Spleen (tissue), 11 donors: ENCODE measurements at regions not wholly inside any gene's neighbourhood (a gene's known extent, or its start where the extent isn't known, plus 50 kb on each side); places are given as distances from the start of the nearest gene placed in this dataset.

Experiments
- DNase-seq: peaks from one replicate; pipeline ENCODE4 v3.0.0-alpha.2; 2020
- H3K27ac ChIP-seq, 8 donors: fragments of 200-600 bp; sonication (generic) in 7 of 8; 1 replicate in 4 of 8; 2 replicates in 4 of 8; pipeline versions ENCODE4 v1.5.0 to v1.8.0; 2016 to 2021; ENCODE audit warnings: inconsistent platforms in 4 of 8, mild to moderate bottlenecking in 4 of 8, moderate library complexity in 1 of 8
- H3K27me3 ChIP-seq, 7 donors: fragments of 200-600 bp; sonication (generic) in 6 of 7; replicated peaks in 1 of 7; 1 replicate in 4 of 7; 2 replicates in 3 of 7; pipeline versions ENCODE4 v1.5.0 to v1.8.0; 2016 to 2021; ENCODE audit warnings: inconsistent platforms in 3 of 7, mild to moderate bottlenecking in 1 of 7
- H3K36me3 ChIP-seq, 6 donors: fragments of 200-600 bp; sonication (generic) in 5 of 6; 1 replicate in 4 of 6; 2 replicates in 2 of 6; pipeline versions ENCODE4 v1.5.0 to v1.8.0; 2016 to 2021; ENCODE audit warnings: inconsistent platforms in 2 of 6
- H3K4me1 ChIP-seq, 6 donors: fragments of 200-600 bp; sonication (generic) in 5 of 6; 1 replicate in 3 of 6; 2 replicates in 3 of 6; pipeline versions ENCODE4 v1.5.0 to v1.8.0; 2016 to 2021; ENCODE audit warnings: inconsistent platforms in 3 of 6
- H3K4me3 ChIP-seq, 8 donors: fragments of 200-600 bp; sonication (generic) in 7 of 8; 1 replicate in 4 of 8; 2 replicates in 4 of 8; pipeline versions ENCODE4 v1.5.0 to v1.8.0; 2016 to 2021; ENCODE audit warnings: inconsistent platforms in 4 of 8, mild to moderate bottlenecking in 4 of 8, moderate library complexity in 2 of 8
- H3K9me3 ChIP-seq, 8 donors: fragments of 200-600 bp; sonication (generic) in 7 of 8; 1 replicate in 4 of 8; 2 replicates in 4 of 8; pipeline versions ENCODE4 v1.5.0 to v1.8.0; 2016 to 2021; ENCODE audit warnings: inconsistent platforms in 4 of 8
- CTCF ChIP-seq, 11 experiments: fragments of 200-600 bp in 7 of 11; fragments of 450-650 bp in 4 of 11; sonication (generic) in 4 of 11; IDR thresholded peaks in 8 of 11; conservative IDR thresholded peaks in 3 of 11; 1 replicate in 7 of 11; 2 replicates in 4 of 11; pipeline versions ENCODE4 v1.4.0 to v1.8.0; 2016 to 2021; ENCODE audit warnings: antibody characterized with exemption in 11 of 11, inconsistent platforms in 4 of 11, mild to moderate bottlenecking in 1 of 11
- POLR2A ChIP-seq, 3 donors: fragments of 450-650 bp; IDR thresholded peaks; one replicate each; pipeline ENCODE4 v1.5.1; 2017; ENCODE audit warnings: antibody characterized with exemption in 3 of 3, mild to moderate bottlenecking in 1 of 3
- POLR2AphosphoS5 ChIP-seq, 3 donors: sonication (generic); formaldehyde crosslinking; IDR thresholded peaks; one replicate each; pipeline ENCODE4 v1.5.1; 2017; ENCODE audit warnings: antibody characterized with exemption in 3 of 3
- WGBS, 5 donors: extraction: QIAGEN DNeasy Blood & Tissue Kit in 3 of 5; methylation state at CpG; one replicate each; pipeline versions ENCODE4 v1.1.5 to v1.1.7; 2013 to 2018; 5-methylcytosine and 5-hydroxymethylcytosine counted together
- intact Hi-C: fragments of 100-400 bp; cut with DNase I; formaldehyde crosslinking; loops from one replicate; pipeline ENCODE4 v1.15.0; 2023; ENCODE audit warnings: low total_unique reads
- donor health status: healthy with polysubstance abuse.
- donor health status: DM: no; HTN: no; CAD: no; lungs with moderate emphysema.
- donor health status: DM: no; HTN: no; CAD: no.
- donor health status: Bipolar disorder and iron deficiency.
- donor health status: healthy.
- donor health status: DM: no; HTN: no; CAD: no.
- donor health status: DM: yes; HTN: yes; CAD: no.

DNA sequence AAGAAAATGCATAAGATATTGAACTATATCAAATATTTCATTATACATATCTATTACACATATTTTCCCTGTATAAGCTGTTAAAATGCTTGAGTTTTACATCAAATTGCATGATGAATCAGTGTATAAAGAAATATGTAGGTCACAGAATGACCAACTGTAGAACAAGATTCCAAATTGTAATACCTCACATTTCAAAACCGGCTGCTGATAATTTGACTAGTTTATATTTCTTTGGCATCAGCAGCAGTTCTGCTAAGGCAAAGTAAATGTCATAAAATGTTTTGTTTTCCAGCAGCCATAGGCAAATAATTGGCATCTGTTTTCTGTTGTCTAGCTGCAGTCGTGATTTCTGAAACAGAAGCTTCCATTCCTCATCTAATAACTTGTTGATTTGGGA lies 633.9 kb downstream of the ARL4A start:
- WGBS, 5 donors = 64 to 82% (median 70%) methylated on average over 2 of the region's 2 CpGs

GRCh38 chr7:13322126-13322525 lies 634.7 kb downstream of the ARL4A start:
- no peak overlapping the region for H3K4me3 ChIP-seq
- H3K4me1 ChIP-seq = no peaks in the 10 kb centered on the region
- no peak for DNase-seq
- H3K9me3 ChIP-seq = peaks cover 0 to 8% (median 0%) of the 10 kb centered on the region in 8 donors
- TF ChIP-seq POLR2A (IDR thresholded peaks at IDR 0.05) (no peak), CTCF (IDR thresholded peaks at IDR 0.05 in 8 of 11, conservative IDR thresholded peaks at IDR 0.05 in 3 of 11) (no peak), POLR2AphosphoS5 (IDR thresholded peaks at IDR 0.05) (no peak)
- no peak overlapping the region for H3K27ac ChIP-seq
- peaks cover 0 to 2% (median 0%) of the 10 kb centered on the region in 7 donors for H3K27me3 ChIP-seq
- intact Hi-C loops = no loop called here
- no peaks in the 10 kb centered on the region for H3K36me3 ChIP-seq
- WGBS, 5 donors = 63 to 71% (median 66%) methylated on average over 5 of the region's 5 CpGs

More for the DNA sequence above, 633.9 kb downstream of the ARL4A start:
- Histone ChIP-seq H3K4me3 (no peak overlapping the region), H3K27ac (no peak overlapping the region), H3K4me1 (no peaks in the 10 kb centered on the region), H3K27me3 (peaks cover 0 to 2% (median 0%) of the 10 kb centered on the region in 7 donors), H3K36me3 (no peaks in the 10 kb centered on the region), H3K9me3 (peaks cover 0 to 5% (median 0%) of the 10 kb centered on the region in 8 donors)
- no peak for TF ChIP-seq POLR2A (IDR thresholded peaks at IDR 0.05)
- TF ChIP-seq CTCF (IDR thresholded peaks at IDR 0.05 in 8 of 11, conservative IDR thresholded peaks at IDR 0.05 in 3 of 11) = no peak
- no peak for TF ChIP-seq POLR2AphosphoS5 (IDR thresholded peaks at IDR 0.05)
- no peak for DNase-seq
- intact Hi-C loops = no loop called here

DNA sequence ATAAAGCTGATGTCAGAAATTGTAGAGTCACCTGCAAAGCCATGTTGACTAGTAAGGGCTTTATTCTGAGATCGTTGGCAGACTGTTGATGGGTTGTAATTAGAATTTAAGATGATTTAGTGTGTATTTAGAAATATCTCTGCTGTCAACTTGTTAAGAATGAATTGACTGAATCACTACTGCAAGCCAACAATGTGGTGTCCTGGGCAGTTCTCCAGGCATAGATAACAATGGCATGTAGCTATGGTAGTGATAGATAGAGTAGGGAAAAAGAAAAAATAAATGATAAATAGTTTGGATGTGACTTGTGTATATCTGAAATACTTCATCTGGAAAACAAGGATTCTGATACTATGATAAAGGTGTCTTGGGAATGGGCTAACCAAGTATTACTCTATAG lies 640.2 kb downstream of the ARL4A start:
- H3K4me3 ChIP-seq = no peak overlapping the region
- no peaks in the 10 kb centered on the region for H3K36me3 ChIP-seq
- no peaks in the 10 kb centered on the region for H3K27me3 ChIP-seq
- peaks cover 0 to 8% (median 0%) of the 10 kb centered on the region in 8 donors for H3K9me3 ChIP-seq
- no peak for DNase-seq
- 54 to 76% (median 59%) methylated on average over 1 of the region's 1 CpG for WGBS, 5 donors
- TF ChIP-seq POLR2A (IDR thresholded peaks at IDR 0.05) (no peak), POLR2AphosphoS5 (IDR thresholded peaks at IDR 0.05) (no peak), CTCF (IDR thresholded peaks at IDR 0.05 in 8 of 11, conservative IDR thresholded peaks at IDR 0.05 in 3 of 11) (no peak)
- no peaks in the 10 kb centered on the region for H3K4me1 ChIP-seq
- intact Hi-C loops = no loop called here
- H3K27ac ChIP-seq = no peak overlapping the region

- H3K4me3 ChIP-seq = no peak overlapping the region
- no peak for TF ChIP-seq POLR2A (IDR thresholded peaks at IDR 0.05)
- no peak for TF ChIP-seq POLR2AphosphoS5 (IDR thresholded peaks at IDR 0.05)
- no peak for TF ChIP-seq CTCF (IDR thresholded peaks at IDR 0.05 in 8 of 11, conservative IDR thresholded peaks at IDR 0.05 in 3 of 11)
- 62 to 82% (median 75%) methylated on average over 1 of the region's 1 CpG for WGBS, 5 donors
These were observed 645.9 kb downstream of the ARL4A start for GRCh38 chr7:13333371-13333770.

More at GRCh38 chr7:13333371-13333770, 645.9 kb downstream of the ARL4A start:
- intact Hi-C loops = no loop called here
- H3K4me1 ChIP-seq = no peaks in the 10 kb centered on the region
- H3K9me3 ChIP-seq = no peaks in the 10 kb centered on the region
- no peaks in the 10 kb centered on the region for H3K27me3 ChIP-seq
- H3K27ac ChIP-seq = no peak overlapping the region
- no peaks in the 10 kb centered on the region for H3K36me3 ChIP-seq
- no peak for DNase-seq
